Heart right ventricle (tissue), 16 donors: ENCODE measurements at regions not wholly inside any gene's neighbourhood (a gene's known extent, or its start where the extent isn't known, plus 50 kb on each side); places are given as distances from the start of the nearest gene placed in this dataset.

ENCODE experiments used
- ATAC-seq, 8 donors: fragments of 200-7000 bp; cut with Tn5 transposase; one replicate each; pipeline ENCODE4 v1.9.1; 2020; ENCODE audit warnings: mild to moderate bottlenecking in 8 of 8, moderate library complexity in 8 of 8, moderate number of reproducible peaks in 1 of 8
- DNase-seq, 2 donors: peaks; one replicate each; pipeline ENCODE4 v3.0.0-alpha.2; 2020
- H3K27ac ChIP-seq, 10 donors: fragments of 200-600 bp; sonication (generic) in 2 of 10; one replicate each; pipeline versions ENCODE4 v1.5.0 to v1.8.0; 2020 to 2022; ENCODE audit warnings: mild to moderate bottlenecking in 3 of 10
- H3K27me3 ChIP-seq, 7 donors: fragments of 200-600 bp; one replicate each; pipeline ENCODE4 v1.8.0; 2021 to 2022; ENCODE audit warnings: mild to moderate bottlenecking in 2 of 7
- H3K36me3 ChIP-seq, 9 donors: fragments of 200-600 bp; sonication (generic) in 1 of 9; one replicate each; pipeline versions ENCODE4 v1.5.0 to v1.8.0; 2020 to 2022; ENCODE audit warnings: mild to moderate bottlenecking in 2 of 9
- H3K4me1 ChIP-seq, 9 donors: fragments of 200-600 bp; sonication (generic) in 1 of 9; one replicate each; pipeline versions ENCODE4 v1.5.0 to v1.8.0; 2020 to 2022; ENCODE audit warnings: mild to moderate bottlenecking in 4 of 9
- H3K4me3 ChIP-seq, 10 donors: fragments of 200-600 bp; sonication (generic) in 2 of 10; one replicate each; pipeline versions ENCODE4 v1.5.0 to v1.8.0; 2020 to 2022; ENCODE audit warnings: mild to moderate bottlenecking in 7 of 10, moderate library complexity in 2 of 10
- H3K9me3 ChIP-seq, 11 donors: fragments of 200-600 bp in 10 of 11; sonication (generic) in 2 of 11; one replicate each; pipeline versions ENCODE4 v1.5.0 to v1.8.0; 2013 to 2022; ENCODE audit warnings: mild to moderate bottlenecking in 2 of 11, control low read depth in 1 of 11, moderate library complexity in 1 of 11
- WGBS, 2 donors: extraction: QIAGEN DNeasy Blood & Tissue Kit; methylation state at CpG; one replicate each; pipeline ENCODE4 v1.1.7; 2013; ENCODE audit warnings: inconsistent platforms in 1 of 2; 5-methylcytosine and 5-hydroxymethylcytosine counted together
- intact Hi-C, 10 donors: fragments of 100-400 bp; cut with DNase I; formaldehyde crosslinking; loops; one replicate each; pipeline versions ENCODE4 v1.11.1 to v1.14.2; 2022
- TF ChIP-seq, protein P1 (sequence below), 9 donors: fragments of 200-600 bp; sonication (generic) in 2 of 9; IDR thresholded peaks; one replicate each; pipeline versions ENCODE4 v1.5.0 to v1.8.0; 2021 to 2022; ENCODE audit warnings: antibody characterized with exemption in 9 of 9, mild to moderate bottlenecking in 5 of 9, moderate library complexity in 1 of 9
- donor health status: Arrhythmogenic right ventricular cardiomyopathy.
- donor health status: ischemic (EF 13 %, LVEDD 7.1; RV severe dilation, severe dysfunction).
- donor health status: healthy with polysubstance abuse.
- donor health status: DM: no; HTN: yes; CAD: no.
- donor health status: DM: no; HTN: no; CAD: no.
- donor health status: ischemic (EF 25% LVEDD 6.9; RV normal size, moderate dysfunction).
- donor health status: ischemic (EF 25% LVEDD 5.7; RV mildly dilated, moderate dysfunction).
- donor health status: healthy.
- donor health status: DM: yes; HTN: yes; CAD: no.
- donor health status: Ischemic cardiomyopathy.
- donor health status: ischemic (EF 35%, LVEDD 5.7; RV mildly dilated, moderate dysfunction).
- donor health status: nonischemic (EF 11% LVEDD 7.7; RV severe dilation, severe dysfunction).
- donor health status: DM: yes; HTN: yes; CAD: no.
- donor health status: PGD.
- donor health status: ischemic (EF 29% LVEDD 5.4; RV normal size, mild dysfunction).
- donor health status: nonischemic (EF 23%, LVEDD 6.1; RV moderate dilation, normal function).

DNA sequence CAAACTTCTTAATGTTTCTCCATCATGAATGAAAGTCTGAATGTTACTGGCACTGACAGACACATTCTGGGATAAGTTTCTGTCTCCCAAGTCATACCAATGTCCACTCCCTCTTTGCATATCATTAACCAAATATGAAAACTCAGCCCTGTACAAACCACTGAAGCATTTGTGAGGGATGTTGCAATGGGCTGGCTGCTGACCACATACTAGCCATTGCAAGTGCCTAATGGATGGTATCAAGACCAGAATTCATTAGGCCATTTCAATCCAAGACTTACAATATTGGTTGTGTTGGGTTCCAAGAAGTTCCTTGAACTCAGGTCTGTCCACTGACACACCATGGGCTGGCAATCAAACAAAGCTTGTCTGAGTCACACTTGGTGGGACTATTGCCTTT is 73.8 kb downstream of the CBLN2 start:
- no peak for ATAC-seq
- H3K4me3 ChIP-seq = no peak overlapping the region
- TF ChIP-seq, protein P1, sequence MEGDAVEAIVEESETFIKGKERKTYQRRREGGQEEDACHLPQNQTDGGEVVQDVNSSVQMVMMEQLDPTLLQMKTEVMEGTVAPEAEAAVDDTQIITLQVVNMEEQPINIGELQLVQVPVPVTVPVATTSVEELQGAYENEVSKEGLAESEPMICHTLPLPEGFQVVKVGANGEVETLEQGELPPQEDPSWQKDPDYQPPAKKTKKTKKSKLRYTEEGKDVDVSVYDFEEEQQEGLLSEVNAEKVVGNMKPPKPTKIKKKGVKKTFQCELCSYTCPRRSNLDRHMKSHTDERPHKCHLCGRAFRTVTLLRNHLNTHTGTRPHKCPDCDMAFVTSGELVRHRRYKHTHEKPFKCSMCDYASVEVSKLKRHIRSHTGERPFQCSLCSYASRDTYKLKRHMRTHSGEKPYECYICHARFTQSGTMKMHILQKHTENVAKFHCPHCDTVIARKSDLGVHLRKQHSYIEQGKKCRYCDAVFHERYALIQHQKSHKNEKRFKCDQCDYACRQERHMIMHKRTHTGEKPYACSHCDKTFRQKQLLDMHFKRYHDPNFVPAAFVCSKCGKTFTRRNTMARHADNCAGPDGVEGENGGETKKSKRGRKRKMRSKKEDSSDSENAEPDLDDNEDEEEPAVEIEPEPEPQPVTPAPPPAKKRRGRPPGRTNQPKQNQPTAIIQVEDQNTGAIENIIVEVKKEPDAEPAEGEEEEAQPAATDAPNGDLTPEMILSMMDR (IDR thresholded peaks at IDR 0.05) = no peak
- H3K9me3 ChIP-seq = peaks cover 0 to 6% (median 0%) of the 10 kb centered on the region in 11 donors
- no peaks in the 10 kb centered on the region for H3K27me3 ChIP-seq
- no peaks in the 10 kb centered on the region for H3K4me1 ChIP-seq
- no peak overlapping the region for H3K27ac ChIP-seq
- no peaks in the 10 kb centered on the region for H3K36me3 ChIP-seq
- DNase-seq = no peak
- intact Hi-C loops = no loop called here

DNA sequence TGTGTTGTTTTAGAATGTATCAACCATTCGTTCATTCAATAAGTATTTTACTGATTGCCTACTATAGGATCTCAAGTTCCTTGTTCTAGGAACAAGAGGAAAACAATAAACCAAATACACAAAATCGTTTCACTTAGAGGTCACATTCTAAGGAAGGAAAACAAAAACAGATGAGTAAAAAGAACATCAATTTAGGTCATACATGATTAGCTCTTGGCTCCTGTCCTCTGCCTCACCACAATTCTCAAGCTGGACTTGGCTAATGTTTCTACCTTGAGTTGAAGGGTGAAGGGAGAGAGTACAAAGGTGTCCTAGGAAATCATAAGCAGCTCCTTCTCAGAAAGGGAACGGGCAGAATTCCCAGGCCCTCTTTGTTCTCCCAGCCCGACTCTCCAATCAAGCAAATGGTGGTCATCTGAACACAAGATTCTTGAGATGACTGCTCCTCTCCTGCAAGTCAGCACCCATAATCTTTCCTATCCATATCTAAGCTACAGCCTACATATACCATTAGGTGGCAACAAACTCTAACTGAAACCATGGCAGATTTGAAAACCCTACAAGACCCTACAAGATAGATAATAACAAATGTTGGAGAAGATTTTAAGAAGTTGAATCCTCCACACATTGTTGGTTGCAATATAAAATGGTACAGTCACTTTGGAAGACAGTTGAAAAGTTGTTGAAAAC is 76.0 kb downstream of the CBLN2 start:
- intact Hi-C loops = no loop called here
- no peaks in the 10 kb centered on the region for H3K36me3 ChIP-seq
- no peaks in the 10 kb centered on the region for H3K4me1 ChIP-seq
- TF ChIP-seq, protein P1 (IDR thresholded peaks at IDR 0.05) = no peak
- WGBS, 2 donors = 52 to 54% methylated on average over 4 of the region's 4 CpGs
- no peak overlapping the region for H3K27ac ChIP-seq
- H3K4me3 ChIP-seq = no peak overlapping the region
- peaks cover 0 to 11% (median 0%) of the 10 kb centered on the region in 11 donors for H3K9me3 ChIP-seq
- DNase-seq (no peak), ATAC-seq (no peak)
- no peaks in the 10 kb centered on the region for H3K27me3 ChIP-seq

DNA sequence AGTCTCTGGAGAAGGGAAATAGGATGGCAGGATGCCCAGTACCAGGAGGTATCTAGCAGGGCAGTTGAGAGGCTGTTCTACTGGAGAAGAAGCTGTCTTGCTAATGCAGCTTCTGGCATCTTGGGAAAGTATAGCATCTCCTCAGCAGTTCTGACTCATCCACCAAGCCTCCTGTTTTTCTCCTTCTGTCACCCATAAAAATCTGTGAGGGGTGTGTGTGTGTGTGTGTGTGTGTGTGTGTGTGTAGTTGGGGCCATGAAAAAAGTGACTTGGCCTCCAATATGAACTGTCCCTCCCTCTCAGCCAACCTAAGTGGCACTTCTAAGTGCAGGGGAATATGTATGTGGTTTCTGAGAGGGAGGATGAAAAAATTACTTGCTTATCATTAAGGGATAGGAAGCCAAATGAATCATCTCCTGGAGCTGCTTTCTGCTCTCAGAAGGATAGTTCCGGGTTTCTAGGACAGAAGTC is 83.9 kb downstream of the CBLN2 start:
- no peaks in the 10 kb centered on the region for H3K4me1 ChIP-seq
- no peak overlapping the region for H3K27ac ChIP-seq
- intact Hi-C loops = no loop called here
- no peaks in the 10 kb centered on the region for H3K27me3 ChIP-seq
- H3K36me3 ChIP-seq = no peaks in the 10 kb centered on the region
- H3K4me3 ChIP-seq = no peak overlapping the region
- ATAC-seq (no peak), DNase-seq (no peak)
- TF ChIP-seq, protein P1 (IDR thresholded peaks at IDR 0.05) = no peak
- peaks cover 0 to 4% (median 0%) of the 10 kb centered on the region in 11 donors for H3K9me3 ChIP-seq
- WGBS, 2 donors = 39 to 57% methylated on average over 1 of the region's 1 CpG

DNA sequence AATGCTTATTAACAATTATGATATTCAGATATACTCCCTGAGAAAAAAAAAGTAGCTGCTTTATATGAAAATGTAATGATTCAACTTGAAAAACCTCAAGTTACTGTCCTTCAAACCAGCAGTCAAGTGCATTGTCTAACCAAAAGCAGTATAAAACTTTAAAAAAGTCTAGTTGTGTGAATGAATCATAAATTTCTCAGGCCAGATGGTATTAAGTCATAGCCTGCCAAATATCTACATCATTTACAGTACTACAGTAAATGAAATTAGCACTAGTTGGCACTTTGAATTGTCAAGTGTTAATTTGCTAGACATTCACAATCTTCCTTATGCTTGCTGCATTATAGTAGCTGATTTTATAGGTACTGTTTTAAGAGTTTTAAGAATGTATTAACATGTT is 85.9 kb downstream of the CBLN2 start:
- TF ChIP-seq, protein P1 (IDR thresholded peaks at IDR 0.05) = no peak
- DNase-seq (no peak), ATAC-seq (no peak)
- Histone ChIP-seq H3K27me3 (no peaks in the 10 kb centered on the region), H3K4me3 (no peak overlapping the region), H3K27ac (no peak overlapping the region), H3K36me3 (no peaks in the 10 kb centered on the region), H3K4me1 (no peaks in the 10 kb centered on the region), H3K9me3 (peaks cover 0 to 11% (median 0%) of the 10 kb centered on the region in 11 donors)
- intact Hi-C loops = no loop called here
